K562 (cell line): ENCODE measurements at regions not wholly inside any gene's neighbourhood (a gene's known extent, or its start where the extent isn't known, plus 50 kb on each side); places are given as distances from the start of the nearest gene placed in this dataset.

Experiments
- ATAC-seq: fragments of 200-7000 bp; cut with Tn5 transposase; 3 replicates; pipeline ENCODE4 v1.9.1; 2020; ENCODE audit warnings: moderate library complexity
- BruUV-seq: library from RNA; stranded (reverse); fragments of 400-500 nt; replicated peaks from 2 replicates; lab custom pipeline; 2021; lab: Mats Ljungman, UMichigan
- CTCF ChIA-PET: fragments of 300-600 bp; formaldehyde crosslinking; extraction: SDS; loops from one replicate; lab custom pipeline; 2021; ENCODE audit warnings: low intra/inter-chr PET ratio; lab: Yijun Ruan, JAX
- POLR2A ChIA-PET: fragments of 300-600, 350-650 bp; sonication (Branson Sonifier 250); formaldehyde crosslinking; extraction: SDS; loops from one replicate; lab custom pipeline; 2021; ENCODE audit warnings: antibody characterized with exemption, inconsistent platforms; lab: Yijun Ruan, JAX
- DNase-seq, 4 experiments: peaks; one replicate each; pipeline versions ENCODE4 v3.0.0 to v3.0.0-alpha.2; 2011 to 2018; ENCODE audit warnings: low spot score in 3 of 4, mixed read lengths in 3 of 4; ENCODE audit errors: extremely low read depth in 1 of 4
- FAIRE-seq: peaks from 2 replicates; lab custom pipeline; 2011; peaks lifted over from hg19 to GRCh38; lab: Jason Lieb, UNC
- H2AFZ ChIP-seq: 2 replicates; pipeline ENCODE4 v1.6.0; 2011; ENCODE audit warnings: low read depth, low read length, control low read depth, inconsistent platforms
- H3K27ac ChIP-seq: fragments of 200-600 bp; 3 replicates; pipeline ENCODE4 v1.8.0; 2011; ENCODE audit warnings: low read depth, mild to moderate bottlenecking, control low read depth, inconsistent platforms, low read length, moderate library complexity, mixed read lengths; ENCODE audit errors: extremely low read depth
- H3K27me3 ChIP-seq, 2 experiments: fragments of 300-600 bp in 1 of 2; 2 replicates in 1 of 2; 3 replicates in 1 of 2; pipeline versions ENCODE4 v1.6.0 to v1.8.0; 2011; ENCODE audit warnings: inconsistent platforms in 2 of 2, low read length in 2 of 2, mild to moderate bottlenecking in 1 of 2, mixed read lengths in 1 of 2, moderate library complexity in 1 of 2; ENCODE audit not compliant: control insufficient read depth in 2 of 2, insufficient read depth in 2 of 2
- H3K36me3 ChIP-seq: fragments of 300-600 bp; 3 replicates; pipeline ENCODE4 v1.8.0; 2011; ENCODE audit warnings: mild to moderate bottlenecking, low read length, inconsistent platforms; ENCODE audit not compliant: control insufficient read depth, insufficient read depth
- H3K4me1 ChIP-seq, 2 experiments: fragments of 200-600 bp in 1 of 2; replicated peaks in 1 of 2; 2 replicates in 1 of 2; 3 replicates in 1 of 2; pipeline versions ENCODE4 v1.5.1 to v1.8.0; 2011; ENCODE audit warnings: inconsistent platforms in 2 of 2, low read length in 2 of 2, mild to moderate bottlenecking in 1 of 2, mixed read lengths in 1 of 2, moderate library complexity in 1 of 2; ENCODE audit not compliant: control insufficient read depth in 2 of 2, insufficient read depth in 2 of 2
- H3K4me2 ChIP-seq: 2 replicates; pipeline ENCODE4 v1.6.1; 2011; ENCODE audit warnings: low read length, control low read depth, inconsistent platforms, mixed read lengths; ENCODE audit not compliant: insufficient read depth
- H3K4me3 ChIP-seq: fragments of 200-600 bp; sonication (generic), shearing (Covaris generic); 2 replicates; pipeline ENCODE4 v1.5.1; 2016; ENCODE audit warnings: control low read depth, inconsistent platforms
- H3K79me2 ChIP-seq: fragments of 200-600 bp; 3 replicates; pipeline ENCODE4 v1.8.0; 2011; ENCODE audit warnings: low read length, inconsistent platforms; ENCODE audit not compliant: control insufficient read depth, insufficient read depth
- H3K9ac ChIP-seq, 2 experiments: 2 replicates each; pipeline versions ENCODE4 v1.6.0 to v1.6.1; 2011; ENCODE audit warnings: low read depth in 2 of 2, low read length in 2 of 2, control low read depth in 1 of 2, inconsistent platforms in 1 of 2, mild to moderate bottlenecking in 1 of 2, mixed read lengths in 1 of 2; ENCODE audit not compliant: insufficient read depth in 1 of 2
- H3K9me1 ChIP-seq: one replicate; pipeline ENCODE4 v1.6.0; 2011; ENCODE audit warnings: inconsistent platforms, mild to moderate bottlenecking, low read length, moderate library complexity; ENCODE audit not compliant: control insufficient read depth, insufficient read depth
- H3K9me3 ChIP-seq: replicated peaks from 2 replicates; pipeline ENCODE4 v1.5.1; 2011; ENCODE audit warnings: low read depth, low read length, inconsistent platforms; ENCODE audit not compliant: control insufficient read depth, insufficient read depth
- H4K20me1 ChIP-seq: replicated peaks from 2 replicates; pipeline ENCODE4 v1.6.1; 2011; ENCODE audit warnings: low read length, inconsistent platforms, mixed read lengths; ENCODE audit not compliant: control insufficient read depth, insufficient read depth
- BDP1 ChIP-seq: IDR thresholded peaks from 3 replicates; pipeline ENCODE4 v1.6.1; 2011; ENCODE audit not compliant: insufficient read length, insufficient read depth
- ETV6 ChIP-seq, 3 experiments: fragments of 150-350 bp in 1 of 3; sonication (generic) in 1 of 3; formaldehyde crosslinking in 1 of 3; IDR thresholded peaks; 2 replicates each; pipeline versions ENCODE4 v1.6.1 to v1.8.0; 2014 to 2022; ENCODE audit warnings: borderline replicate concordance in 2 of 3, low read depth in 2 of 3, antibody characterized with exemption in 1 of 3, low read length in 1 of 3, mild to moderate bottlenecking in 1 of 3, missing genetic modification reagents in 1 of 3
- KLF6 ChIP-seq: fragments of 250-450 bp; sonication (Bioruptor Pico); IDR thresholded peaks from 2 replicates; pipeline ENCODE4 v1.4.0; 2020; ENCODE audit warnings: mild to moderate bottlenecking, moderate library complexity, borderline replicate concordance
- L3MBTL2 ChIP-seq: fragments of 450-650 bp; IDR thresholded peaks from 2 replicates; pipeline ENCODE4 v1.6.1; 2016; ENCODE audit warnings: mild to moderate bottlenecking, moderate library complexity
- MLX ChIP-seq, 2 experiments: fragments of 450-650 bp in 1 of 2; sonication (generic) in 1 of 2; formaldehyde crosslinking; conservative IDR thresholded peaks; 2 replicates each; pipeline versions ENCODE4 v1.4.0 to v1.8.1; 2020 to 2022; ENCODE audit warnings: mild to moderate bottlenecking in 1 of 2, missing genetic modification reagents in 1 of 2
- NCOR1 ChIP-seq: fragments of 450-650 bp; IDR thresholded peaks from 2 replicates; pipeline ENCODE4 v1.6.1; 2016; ENCODE audit warnings: mild to moderate bottlenecking, moderate library complexity
- POLR3G ChIP-seq: IDR thresholded peaks from 2 replicates; pipeline ENCODE4 v1.6.1; 2011; ENCODE audit not compliant: insufficient read length, insufficient replicate concordance; ENCODE audit errors: extremely low read depth
- STAT6 ChIP-seq: sonication (generic); formaldehyde crosslinking; IDR thresholded peaks from 2 replicates; pipeline ENCODE4 v1.8.1; 2023; ENCODE audit warnings: mild to moderate bottlenecking, missing genetic modification reagents
- XRCC4 ChIP-seq: IDR thresholded peaks from one replicate; pipeline ENCODE4 v1.6.1; 2011; ENCODE audit not compliant: insufficient read depth, insufficient read length; ENCODE audit errors: extremely low read depth
- ZEB2 ChIP-seq: fragments of 450-650 bp; IDR thresholded peaks from 2 replicates; pipeline ENCODE4 v1.6.1; 2016
- ZNF280A ChIP-seq: fragments of 450-650 bp; IDR thresholded peaks from 2 replicates; pipeline ENCODE4 v1.6.1; 2018; ENCODE audit warnings: mild to moderate bottlenecking, low read depth; ENCODE audit not compliant: partially characterized antibody
- ZNF324 ChIP-seq: fragments of 250-450 bp; sonication (Bioruptor Pico); IDR thresholded peaks from 2 replicates; pipeline ENCODE4 v1.4.0; 2020; ENCODE audit warnings: mild to moderate bottlenecking
- WGBS: fragments of 100-300 bp; shearing (Covaris generic); methylation state at CpG from one replicate; pipeline ENCODE4 v1.1.6; 2016; ENCODE audit warnings: low coverage, mixed read lengths; ENCODE audit not compliant: insufficient coverage; ENCODE audit errors: missing lambda C conversion rate; 5-methylcytosine and 5-hydroxymethylcytosine counted together
- in situ Hi-C: fragments of 300-500 bp; cut with MboI; formaldehyde crosslinking; loops from 4 replicates; pipeline ENCODE4 v1.15.0; 2018; ENCODE audit warnings: inconsistent platforms, mixed read lengths
- intact Hi-C: fragments of 100-400 bp; cut with micrococcal nuclease; formaldehyde crosslinking; loops from 2 replicates; pipeline ENCODE4 v1.14.2; 2022
- TF ChIP-seq, protein P1 (sequence below): sonication (generic); formaldehyde crosslinking; IDR thresholded peaks from 2 replicates; pipeline ENCODE4 v1.8.1; 2022; ENCODE audit warnings: missing genetic modification reagents

DNA sequence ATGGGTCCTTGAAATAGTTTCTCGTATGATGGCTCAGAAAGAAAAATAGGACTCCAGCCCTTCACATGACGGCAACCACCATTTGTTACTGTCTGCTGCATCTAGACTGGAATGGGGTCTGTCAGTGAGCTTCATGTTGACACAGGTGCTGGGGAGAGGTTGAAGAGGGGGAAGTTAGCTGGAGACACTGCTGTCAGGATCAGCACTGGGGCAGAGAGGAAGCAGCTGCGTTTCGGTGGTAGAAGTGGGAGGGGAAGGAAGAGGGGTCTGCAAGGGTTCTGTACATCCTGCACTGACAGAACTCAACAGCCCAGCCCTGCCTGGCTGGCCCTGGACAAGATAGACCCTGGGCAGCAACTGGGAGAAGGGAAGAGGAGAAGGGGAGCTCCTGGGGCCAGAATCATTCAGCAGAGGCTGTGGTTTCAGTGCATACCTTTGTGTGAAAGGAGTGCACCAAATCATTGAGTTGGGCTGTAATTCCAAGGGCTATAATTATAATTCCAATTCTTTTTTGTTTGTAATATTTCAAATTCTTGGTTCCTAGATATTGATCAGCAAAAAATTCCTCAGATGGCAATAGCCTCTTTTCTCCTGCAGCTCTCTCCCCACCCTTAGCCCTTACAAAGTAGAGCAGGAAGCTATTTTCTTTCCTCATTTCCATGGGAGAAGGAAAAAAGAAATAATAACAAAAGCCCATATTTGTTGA lies 119.4 kb upstream of the C1GALT1C1 start (continued):
- TF ChIP-seq L3MBTL2 (no peak), NCOR1 (no peak), KLF6 (CRISPR knock-in tag) (no peak), MLX (CRISPR knock-in tag; conservative IDR thresholded peaks at IDR 0.05) (no peak)
- TF ChIP-seq, all 486 proteins: peak for 0

DNA sequence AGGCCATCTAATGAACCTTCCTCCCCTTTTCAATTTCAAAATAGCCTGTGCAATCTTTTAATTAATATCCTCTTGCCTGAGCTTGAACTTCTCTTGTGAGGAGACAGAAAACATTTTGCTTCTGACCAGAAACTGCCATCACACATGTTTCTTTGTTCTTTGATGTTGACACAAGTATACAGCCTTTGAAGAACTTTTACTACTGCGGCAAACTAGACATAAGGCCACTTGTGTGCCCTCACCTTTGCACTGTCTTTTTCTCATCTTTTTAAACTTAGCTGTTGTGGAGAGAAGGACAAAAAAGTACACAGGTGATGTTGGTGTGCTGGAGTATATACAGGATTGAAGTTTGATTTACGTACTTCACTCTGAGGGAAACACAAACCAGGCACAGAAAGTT lies 116.3 kb upstream of the C1GALT1C1 start:
- no peak for ATAC-seq
- no peak for DNase-seq
- no peaks in the 10 kb centered on the region for H3K9me3 ChIP-seq
- no peak overlapping the region for H2AFZ ChIP-seq
- in situ Hi-C loops (no loop called here), intact Hi-C loops (no loop called here)
- no peak for FAIRE-seq
- no peaks in the 10 kb centered on the region for H3K36me3 ChIP-seq
- TF ChIP-seq BDP1 = no peak
- TF ChIP-seq ZEB2 = no peak
- TF ChIP-seq, protein P1, sequence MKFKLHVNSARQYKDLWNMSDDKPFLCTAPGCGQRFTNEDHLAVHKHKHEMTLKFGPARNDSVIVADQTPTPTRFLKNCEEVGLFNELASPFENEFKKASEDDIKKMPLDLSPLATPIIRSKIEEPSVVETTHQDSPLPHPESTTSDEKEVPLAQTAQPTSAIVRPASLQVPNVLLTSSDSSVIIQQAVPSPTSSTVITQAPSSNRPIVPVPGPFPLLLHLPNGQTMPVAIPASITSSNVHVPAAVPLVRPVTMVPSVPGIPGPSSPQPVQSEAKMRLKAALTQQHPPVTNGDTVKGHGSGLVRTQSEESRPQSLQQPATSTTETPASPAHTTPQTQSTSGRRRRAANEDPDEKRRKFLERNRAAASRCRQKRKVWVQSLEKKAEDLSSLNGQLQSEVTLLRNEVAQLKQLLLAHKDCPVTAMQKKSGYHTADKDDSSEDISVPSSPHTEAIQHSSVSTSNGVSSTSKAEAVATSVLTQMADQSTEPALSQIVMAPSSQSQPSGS (CRISPR knock-in tag) = no peak
- no peak for TF ChIP-seq POLR3G
- TF ChIP-seq ETV6 (IDR thresholded peaks at IDR 0.05; ENCODE audit: borderline replicate concordance in 1 of 2, low read depth in 2 of 2, low read length in 1 of 2) = no peak
- TF ChIP-seq ETV6 (CRISPR knock-in tag; IDR thresholded peaks at IDR 0.05; ENCODE audit: borderline replicate concordance) = no peak
- TF ChIP-seq XRCC4 = no peak
- no peak for TF ChIP-seq L3MBTL2
- TF ChIP-seq STAT6 (CRISPR knock-in tag) = no peak
- no peak for TF ChIP-seq ZNF324 (CRISPR knock-in tag)
- no peak for TF ChIP-seq ZNF280A
- H3K27me3 ChIP-seq = peaks cover 0 to 2% of the 10 kb centered on the region in 2 experiments; a peak in 2 of 5 replicates
- 0% methylated on average over 2 of the region's 2 CpGs for WGBS
- H4K20me1 ChIP-seq = no peaks in the 10 kb centered on the region
- no peaks in the 10 kb centered on the region for H3K79me2 ChIP-seq
- H3K4me1 ChIP-seq = no peaks in the 10 kb centered on the region
- H3K9ac ChIP-seq = no peak overlapping the region
- no peak overlapping the region for H3K4me3 ChIP-seq
- BruUV-seq = no TSS peak
- CTCF ChIA-PET = no interaction called here
- no peaks in the 10 kb centered on the region for H3K9me1 ChIP-seq
- no peak overlapping the region for H3K27ac ChIP-seq
- H3K4me2 ChIP-seq = no peak overlapping the region
- POLR2A ChIA-PET = interaction anchor here (0.7 kb wide), 1 partner anchor 16 kb away, joined by 3 read pairs; no protein-coding TSS in a partner anchor
